H1 (cell line): ENCODE measurements at regions not wholly inside any gene's neighbourhood (a gene's known extent, or its start where the extent isn't known, plus 50 kb on each side); places are given as distances from the start of the nearest gene placed in this dataset.

Source experiments
- CTCF ChIA-PET: fragments of 300-600 bp; sonication (Branson Sonifier 250); formaldehyde crosslinking; loops from one replicate; lab custom pipeline; 2021; ENCODE audit not compliant: partially characterized antibody; lab: Charles Lee
- POLR2A ChIA-PET: fragments of 300-600 bp; sonication (Branson Sonifier 250); formaldehyde crosslinking; loops from one replicate; lab custom pipeline; 2021; ENCODE audit warnings: inconsistent platforms; ENCODE audit not compliant: partially characterized antibody; lab: Charles Lee
- DNase-seq, 2 experiments: peaks; one replicate each; pipeline versions ENCODE4 v3.0.0 to v3.0.0-alpha.2; 2010 to 2022; ENCODE audit warnings: low spot score in 2 of 2, low read depth in 1 of 2, mixed read lengths in 1 of 2
- FAIRE-seq: peaks from 2 replicates; lab custom pipeline; 2011; peaks lifted over from hg19 to GRCh38; lab: Jason Lieb, UNC
- H2AFZ ChIP-seq: 2 replicates; pipeline ENCODE4 v1.8.1; 2012; ENCODE audit warnings: low read length, inconsistent platforms
- H2AK5ac ChIP-seq: 2 replicates; pipeline ENCODE4 v1.6.1; 2013; ENCODE audit warnings: low read depth, low read length
- H2BK120ac ChIP-seq: replicated peaks from 2 replicates; pipeline ENCODE3; 2013; ENCODE audit warnings: low read depth, low read length, inconsistent platforms
- H2BK12ac ChIP-seq: 2 replicates; pipeline ENCODE4 v1.6.1; 2013; ENCODE audit warnings: low read depth, low read length
- H2BK15ac ChIP-seq: 2 replicates; pipeline ENCODE4 v1.6.1; 2013; ENCODE audit warnings: low read length
- H2BK20ac ChIP-seq: 2 replicates; pipeline ENCODE4 v1.6.1; 2013; ENCODE audit warnings: low read length
- H2BK5ac ChIP-seq: 2 replicates; pipeline ENCODE4 v1.6.1; 2013; ENCODE audit warnings: low read depth, low read length
- H3K14ac ChIP-seq: 2 replicates; pipeline ENCODE4 v1.6.1; 2013; ENCODE audit warnings: inconsistent platforms; ENCODE audit not compliant: insufficient read length
- H3K18ac ChIP-seq: 2 replicates; pipeline ENCODE4 v1.6.1; 2013; ENCODE audit warnings: low read length; ENCODE audit errors: extremely low read depth
- H3K23ac ChIP-seq: 2 replicates; pipeline ENCODE4 v1.6.1; 2013; ENCODE audit warnings: inconsistent platforms; ENCODE audit not compliant: insufficient read length
- H3K23me2 ChIP-seq: 2 replicates; pipeline ENCODE4 v1.6.1; 2013; ENCODE audit warnings: low read depth, low read length
- H3K27ac ChIP-seq: 2 replicates; pipeline ENCODE4 v1.6.1; 2011; ENCODE audit warnings: low read depth, low read length, inconsistent platforms
- H3K27me3 ChIP-seq, 4 experiments: replicated peaks in 1 of 4; 1 replicate in 1 of 4; 2 replicates in 3 of 4; pipeline versions ENCODE4 v1.6.1 to v1.8.1; 2011 to 2013; ENCODE audit warnings: low read length in 3 of 4, mild to moderate bottlenecking in 3 of 4, inconsistent platforms in 2 of 4, mixed read lengths in 2 of 4, moderate library complexity in 1 of 4; ENCODE audit not compliant: control insufficient read depth in 3 of 4, insufficient read depth in 3 of 4; ENCODE audit errors: extremely low read depth in 1 of 4
- H3K36me3 ChIP-seq, 4 experiments: 2 replicates each; pipeline versions ENCODE4 v1.6.1 to v1.8.1; 2011 to 2013; ENCODE audit warnings: mild to moderate bottlenecking in 4 of 4, low read length in 3 of 4, moderate library complexity in 2 of 4, control low read depth in 1 of 4, inconsistent platforms in 1 of 4; ENCODE audit not compliant: insufficient read depth in 4 of 4, control insufficient read depth in 2 of 4
- H3K4ac ChIP-seq: replicated peaks from 2 replicates; pipeline ENCODE3; 2013; ENCODE audit warnings: low read length, low read depth, mixed read lengths, inconsistent platforms; ENCODE audit not compliant: insufficient read length
- H3K4me1 ChIP-seq, 4 experiments: replicated peaks in 1 of 4; 1 replicate in 1 of 4; 2 replicates in 3 of 4; pipeline versions ENCODE4 v1.6.1 to v1.8.1; 2011 to 2013; ENCODE audit warnings: low read length in 3 of 4, inconsistent platforms in 2 of 4, mixed read lengths in 1 of 4; ENCODE audit not compliant: insufficient read depth in 4 of 4, control insufficient read depth in 3 of 4
- H3K4me2 ChIP-seq, 2 experiments: 2 replicates each; pipeline versions ENCODE4 v1.6.1 to v1.8.1; 2011 to 2013; ENCODE audit warnings: low read depth in 2 of 2, low read length in 2 of 2, control low read depth in 1 of 2, inconsistent platforms in 1 of 2, mild to moderate bottlenecking in 1 of 2; ENCODE audit not compliant: insufficient read depth in 1 of 2
- H3K4me3 ChIP-seq, 4 experiments: fragments of 200-600, 300-600 bp in 1 of 4; sonication (generic), shearing (Covaris generic), sonication (Bioruptor Twin) in 1 of 4; 2 replicates each; pipeline versions ENCODE4 v1.5.1 to v1.8.1; 2011 to 2016; ENCODE audit warnings: low read length in 4 of 4, low read depth in 3 of 4, control low read depth in 2 of 4, inconsistent platforms in 2 of 4, mild to moderate bottlenecking in 2 of 4, mixed read lengths in 1 of 4, moderate library complexity in 1 of 4; ENCODE audit not compliant: insufficient read depth in 2 of 4; ENCODE audit errors: extremely low read depth in 1 of 4
- H3K56ac ChIP-seq: replicated peaks from 2 replicates; pipeline ENCODE3; 2013; ENCODE audit warnings: low read depth, mild to moderate bottlenecking, mixed read lengths, low read length, inconsistent platforms; ENCODE audit not compliant: insufficient read length
- H3K79me1 ChIP-seq: 2 replicates; pipeline ENCODE4 v1.6.1; 2013; ENCODE audit warnings: low read depth, low read length, control low read depth
- H3K79me2 ChIP-seq, 2 experiments: 2 replicates each; pipeline versions ENCODE4 v1.6.1 to v1.8.1; 2012 to 2013; ENCODE audit warnings: low read length in 2 of 2, mild to moderate bottlenecking in 2 of 2, inconsistent platforms in 1 of 2; ENCODE audit not compliant: insufficient read depth in 2 of 2, control insufficient read depth in 1 of 2
- H3K9ac ChIP-seq, 4 experiments: replicated peaks in 1 of 4; 1 replicate in 1 of 4; 2 replicates in 3 of 4; pipeline versions ENCODE4 v1.6.1 to v1.8.1; 2011 to 2013; ENCODE audit warnings: low read depth in 3 of 4, low read length in 3 of 4, control low read depth in 2 of 4, mild to moderate bottlenecking in 2 of 4, moderate library complexity in 2 of 4, inconsistent platforms in 1 of 4; ENCODE audit errors: extremely low read depth in 1 of 4
- H3K9me3 ChIP-seq, 2 experiments: 2 replicates each; pipeline versions ENCODE4 v1.6.1 to v1.8.1; 2012 to 2013; ENCODE audit warnings: mild to moderate bottlenecking in 2 of 2, moderate library complexity in 2 of 2, control low read depth in 1 of 2, inconsistent platforms in 1 of 2, low read depth in 1 of 2, low read length in 1 of 2, mixed read lengths in 1 of 2; ENCODE audit not compliant: insufficient read depth in 2 of 2
- H4K20me1 ChIP-seq, 2 experiments: replicated peaks in 1 of 2; 2 replicates each; pipeline versions ENCODE3 to v1.8.1; 2011 to 2013; ENCODE audit warnings: inconsistent platforms in 2 of 2, low read length in 2 of 2, mild to moderate bottlenecking in 1 of 2; ENCODE audit not compliant: insufficient read depth in 2 of 2, control insufficient read depth in 1 of 2
- H4K5ac ChIP-seq: 2 replicates; pipeline ENCODE4 v1.6.1; 2013; ENCODE audit warnings: low read length, low read depth, mixed read lengths, inconsistent platforms; ENCODE audit not compliant: insufficient read length
- H4K8ac ChIP-seq: 2 replicates; pipeline ENCODE4 v1.8.0; 2013; ENCODE audit warnings: mild to moderate bottlenecking, moderate library complexity, low read length, inconsistent platforms; ENCODE audit not compliant: insufficient read depth; ENCODE audit errors: extremely low read depth
- H4K91ac ChIP-seq: replicated peaks from 2 replicates; pipeline ENCODE3; 2013; ENCODE audit warnings: low read length, mixed read lengths, inconsistent platforms; ENCODE audit not compliant: insufficient read length
- HDAC2 ChIP-seq, 2 experiments: fragments of 300-600 bp in 1 of 2; sonication (generic) in 1 of 2; IDR thresholded peaks; 2 replicates each; pipeline ENCODE4 v1.6.1; 2011 to 2012; ENCODE audit warnings: low read depth in 2 of 2, low read length in 2 of 2, mild to moderate bottlenecking in 2 of 2, moderate library complexity in 2 of 2, borderline replicate concordance in 1 of 2, inconsistent platforms in 1 of 2
- HDAC6 ChIP-seq: IDR thresholded peaks from one replicate; pipeline ENCODE4 v1.7.1; 2012; ENCODE audit warnings: low read depth, mild to moderate bottlenecking, inconsistent platforms, low read length, moderate library complexity
- MAFK ChIP-seq: IDR thresholded peaks from 2 replicates; pipeline ENCODE4 v1.6.1; 2012; ENCODE audit warnings: low read depth, mild to moderate bottlenecking, improper control_type of control experiment, low read length
- NRF1 ChIP-seq: IDR thresholded peaks from 2 replicates; pipeline ENCODE4 v1.6.1; 2011; ENCODE audit warnings: mild to moderate bottlenecking, low read depth, low read length, improper control_type of control experiment
- RAD21 ChIP-seq, 2 experiments: IDR thresholded peaks in 1 of 2; conservative IDR thresholded peaks in 1 of 2; 2 replicates each; pipeline ENCODE4 v1.6.1; 2011; ENCODE audit warnings: low read depth in 2 of 2, low read length in 2 of 2, improper control_type of control experiment in 1 of 2, inconsistent platforms in 1 of 2, mild to moderate bottlenecking in 1 of 2, moderate library complexity in 1 of 2
- SIRT6 ChIP-seq: IDR thresholded peaks from one replicate; pipeline ENCODE4 v1.7.1; 2012; ENCODE audit warnings: low read length, inconsistent platforms
- SP2 ChIP-seq: IDR thresholded peaks from 2 replicates; pipeline ENCODE4 v1.6.1; 2012; ENCODE audit warnings: mild to moderate bottlenecking, low read length, inconsistent platforms
- TAF7 ChIP-seq: optimal IDR thresholded peaks from 2 replicates; pipeline ENCODE3; 2011; ENCODE audit warnings: low read depth, mild to moderate bottlenecking, inconsistent platforms, low read length, moderate library complexity, borderline replicate concordance
- TEAD4 ChIP-seq: IDR thresholded peaks from 2 replicates; pipeline ENCODE4 v1.6.1; 2012; ENCODE audit warnings: low read depth, low read length, inconsistent platforms, mixed read lengths
- TF ChIP-seq, protein P1 (sequence below): IDR thresholded peaks from 2 replicates; pipeline ENCODE4 v1.6.1; 2011; ENCODE audit warnings: low read length, improper control_type of control experiment
- TF ChIP-seq, protein P2 (sequence below): IDR thresholded peaks from 2 replicates; pipeline ENCODE4 v1.6.1; 2012; ENCODE audit warnings: inconsistent platforms

DNA sequence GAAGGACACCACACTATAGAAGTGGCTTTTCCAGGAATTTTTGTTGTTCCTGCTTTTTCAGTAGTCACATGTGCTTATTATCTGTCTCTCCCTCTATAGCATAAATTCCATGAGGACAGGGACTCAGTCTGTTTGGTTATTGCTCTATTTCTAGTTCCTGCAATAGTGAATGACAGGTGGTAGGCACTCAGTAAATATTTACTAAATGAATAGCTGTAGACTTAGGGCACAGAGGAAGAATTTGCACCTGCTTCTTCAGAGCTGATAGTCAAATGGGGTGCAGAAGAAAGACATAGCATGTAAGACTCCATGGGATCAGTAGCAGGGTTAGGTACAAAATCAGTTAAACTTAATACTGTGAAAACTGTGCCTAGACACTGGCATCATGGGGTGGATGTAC lies 580.2 kb downstream of the CCDC171 start:
- no peak overlapping the region for H3K4ac ChIP-seq
- H2BK20ac ChIP-seq, result no peak overlapping the region
- DNase-seq (no peak), FAIRE-seq (no peak)
- H2BK5ac ChIP-seq, result no peak overlapping the region
- no peaks in the 10 kb centered on the region for H3K36me3 ChIP-seq
- no peak overlapping the region for H4K91ac ChIP-seq
- no peaks in the 10 kb centered on the region for H3K23me2 ChIP-seq
- no peak overlapping the region for H2BK120ac ChIP-seq
- no peak overlapping the region for H4K5ac ChIP-seq
- ChIA-PET POLR2A (no interaction called here), CTCF (interaction anchor here (0.5 to 5.7 kb wide), 40 partner anchors 7 to 766 kb away, joined by 3 to 119 read pairs (median 5); no protein-coding TSS in a partner anchor)
- no peak overlapping the region for H3K9ac ChIP-seq
- no peaks in the 10 kb centered on the region for H3K4me1 ChIP-seq
- TF ChIP-seq TEAD4, result no peak
- TF ChIP-seq, protein P1, sequence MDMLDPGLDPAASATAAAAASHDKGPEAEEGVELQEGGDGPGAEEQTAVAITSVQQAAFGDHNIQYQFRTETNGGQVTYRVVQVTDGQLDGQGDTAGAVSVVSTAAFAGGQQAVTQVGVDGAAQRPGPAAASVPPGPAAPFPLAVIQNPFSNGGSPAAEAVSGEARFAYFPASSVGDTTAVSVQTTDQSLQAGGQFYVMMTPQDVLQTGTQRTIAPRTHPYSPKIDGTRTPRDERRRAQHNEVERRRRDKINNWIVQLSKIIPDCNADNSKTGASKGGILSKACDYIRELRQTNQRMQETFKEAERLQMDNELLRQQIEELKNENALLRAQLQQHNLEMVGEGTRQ, result no peak
- TF ChIP-seq, protein P2, sequence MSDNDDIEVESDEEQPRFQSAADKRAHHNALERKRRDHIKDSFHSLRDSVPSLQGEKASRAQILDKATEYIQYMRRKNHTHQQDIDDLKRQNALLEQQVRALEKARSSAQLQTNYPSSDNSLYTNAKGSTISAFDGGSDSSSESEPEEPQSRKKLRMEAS, result no peak
- no peak for TF ChIP-seq NRF1
- TF ChIP-seq RAD21 (IDR thresholded peaks at IDR 0.05 in 1 of 2, conservative IDR thresholded peaks at IDR 0.05 in 1 of 2; ENCODE audit: low read depth in 2 of 2, low read length in 2 of 2), result no peak
- TF ChIP-seq HDAC6, result no peak
- TF ChIP-seq HDAC2 (IDR thresholded peaks at IDR 0.05; ENCODE audit: borderline replicate concordance in 1 of 2, low read depth in 2 of 2, low read length in 2 of 2), result no peak
- TF ChIP-seq SIRT6, result no peak
- TF ChIP-seq SP2, result no peak
- no peak for TF ChIP-seq TAF7
- no peak for TF ChIP-seq MAFK
- no peak overlapping the region for H2AK5ac ChIP-seq
- H3K56ac ChIP-seq, result no peak overlapping the region
- no peak overlapping the region for H3K18ac ChIP-seq
- H3K27ac ChIP-seq, result no peak overlapping the region
- no peaks in the 10 kb centered on the region for H4K20me1 ChIP-seq
- no peak overlapping the region for H3K4me3 ChIP-seq
- H2BK12ac ChIP-seq, result no peak overlapping the region
- H3K79me2 ChIP-seq, result no peaks in the 10 kb centered on the region
- no peak overlapping the region for H3K4me2 ChIP-seq
- no peak overlapping the region for H3K14ac ChIP-seq
- no peak overlapping the region for H4K8ac ChIP-seq
- no peak overlapping the region for H3K23ac ChIP-seq
- H2BK15ac ChIP-seq, result no peak overlapping the region
- peak overlapping the region; percentile 99; the same call in 1 of the 2 replicates for H2AFZ ChIP-seq
- no peaks in the 10 kb centered on the region for H3K79me1 ChIP-seq
- H3K27me3 ChIP-seq, result no peaks in the 10 kb centered on the region; a peak in 1 of 7 replicates
- H3K9me3 ChIP-seq, result peaks cover 0 to 3% of the 10 kb centered on the region in 2 experiments; a peak in 3 of 4 replicates
